ENCODE measurements at regions not wholly inside any gene's neighbourhood (a gene's known extent, or its start where the extent isn't known, plus 50 kb on each side); places are given as distances from the start of the nearest gene placed in this dataset.
"Not testable (repeated sequence)": the region's sequence is repeated elsewhere in the genome, so short reads cannot be mapped to it uniquely, and the experiment has no call there.

GRCh38 chr6:167555836-167556235 is 230.9 kb downstream of the TTLL2 start:
- Histone ChIP-seq H3K4me3 (ENCODE audit: low read length) (no peak overlapping the region), H3K27me3 (ENCODE audit: control insufficient read depth, insufficient read depth, low read length) (no peaks in the 10 kb centered on the region), H3K9ac (ENCODE audit: low read length) (no peak overlapping the region), H3K27ac (ENCODE audit: low read depth, low read length) (no peak overlapping the region), H3K4me1 (ENCODE audit: control insufficient read depth, insufficient read depth, low read length) (peaks cover 2% of the 10 kb centered on the region), H3K36me3 (ENCODE audit: control insufficient read depth, insufficient read depth, low read length) (no peaks in the 10 kb centered on the region)

GRCh38 chr6:167557675-167558074 is 232.8 kb downstream of the TTLL2 start:
- H3K36me3 ChIP-seq (ENCODE audit: control insufficient read depth, insufficient read depth, low read length) = no peaks in the 10 kb centered on the region
- no peaks in the 10 kb centered on the region for H3K27me3 ChIP-seq (ENCODE audit: control insufficient read depth, insufficient read depth, low read length)
- H3K27ac ChIP-seq (ENCODE audit: low read depth, low read length) = no peak overlapping the region
- no peak overlapping the region for H3K9ac ChIP-seq (ENCODE audit: low read length)
- H3K4me1 ChIP-seq (ENCODE audit: control insufficient read depth, insufficient read depth, low read length) = no peaks in the 10 kb centered on the region
- H3K4me3 ChIP-seq (ENCODE audit: low read length) = no peak overlapping the region

- H3K36me3 ChIP-seq (ENCODE audit: control insufficient read depth, insufficient read depth, low read length) = no peaks in the 10 kb centered on the region
- H3K4me3 ChIP-seq (ENCODE audit: low read length) = no peak overlapping the region
- H3K27ac ChIP-seq (ENCODE audit: low read depth, low read length) = no peak overlapping the region
- no peaks in the 10 kb centered on the region for H3K27me3 ChIP-seq (ENCODE audit: control insufficient read depth, insufficient read depth, low read length)
- no peaks in the 10 kb centered on the region for H3K4me1 ChIP-seq (ENCODE audit: control insufficient read depth, insufficient read depth, low read length)
- H3K9ac ChIP-seq (ENCODE audit: low read length) = no peak overlapping the region
Observed at GRCh38 chr6:167558246-167559177, 233.6 kb downstream of the TTLL2 start.

- H3K27me3 ChIP-seq (ENCODE audit: control insufficient read depth, insufficient read depth, low read length) = no peaks in the 10 kb centered on the region
- no peak overlapping the region for H3K4me3 ChIP-seq (ENCODE audit: low read length)
- H3K27ac ChIP-seq (ENCODE audit: low read depth, low read length) = no peak overlapping the region
- H3K36me3 ChIP-seq (ENCODE audit: control insufficient read depth, insufficient read depth, low read length) = no peaks in the 10 kb centered on the region
- no peaks in the 10 kb centered on the region for H3K4me1 ChIP-seq (ENCODE audit: control insufficient read depth, insufficient read depth, low read length)
- no peak overlapping the region for H3K9ac ChIP-seq (ENCODE audit: low read length)
Observed at GRCh38 chr6:167559675-167560479, 235.0 kb downstream of the TTLL2 start.

- no peaks in the 10 kb centered on the region for H3K36me3 ChIP-seq (ENCODE audit: control insufficient read depth, insufficient read depth, low read length)
- H3K27ac ChIP-seq (ENCODE audit: low read depth, low read length) = no peak overlapping the region
- H3K4me3 ChIP-seq (ENCODE audit: low read length) = no peak overlapping the region
- H3K4me1 ChIP-seq (ENCODE audit: control insufficient read depth, insufficient read depth, low read length) = no peaks in the 10 kb centered on the region
- no peak overlapping the region for H3K9ac ChIP-seq (ENCODE audit: low read length)
- no peaks in the 10 kb centered on the region for H3K27me3 ChIP-seq (ENCODE audit: control insufficient read depth, insufficient read depth, low read length)
Observed at GRCh38 chr6:167560673-167561569, 236.0 kb downstream of the TTLL2 start.

GRCh38 chr6:167562862-167563261 is 238.0 kb downstream of the TTLL2 start:
- H3K9ac ChIP-seq (ENCODE audit: low read length); H3K27me3 ChIP-seq (ENCODE audit: control insufficient read depth, insufficient read depth, low read length); H3K36me3 ChIP-seq (ENCODE audit: control insufficient read depth, insufficient read depth, low read length); H3K4me1 ChIP-seq (ENCODE audit: control insufficient read depth, insufficient read depth, low read length); H3K27ac ChIP-seq (ENCODE audit: low read depth, low read length); H3K4me3 ChIP-seq (ENCODE audit: low read length): not testable (repeated sequence)

GRCh38 chr6:167564416-167565250 is 239.7 kb downstream of the TTLL2 start:
- Histone ChIP-seq H3K4me1 (ENCODE audit: control insufficient read depth, insufficient read depth, low read length) (no peaks in the 10 kb centered on the region), H3K9ac (ENCODE audit: low read length) (no peak overlapping the region), H3K27me3 (ENCODE audit: control insufficient read depth, insufficient read depth, low read length) (no peaks in the 10 kb centered on the region), H3K27ac (ENCODE audit: low read depth, low read length) (no peak overlapping the region), H3K4me3 (ENCODE audit: low read length) (no peak overlapping the region), H3K36me3 (ENCODE audit: control insufficient read depth, insufficient read depth, low read length) (no peaks in the 10 kb centered on the region)

- Histone ChIP-seq H3K27me3 (ENCODE audit: control insufficient read depth, insufficient read depth, low read length) (no peaks in the 10 kb centered on the region), H3K27ac (ENCODE audit: low read depth, low read length) (no peak overlapping the region), H3K4me3 (ENCODE audit: low read length) (no peak overlapping the region), H3K36me3 (ENCODE audit: control insufficient read depth, insufficient read depth, low read length) (no peaks in the 10 kb centered on the region), H3K4me1 (ENCODE audit: control insufficient read depth, insufficient read depth, low read length) (no peaks in the 10 kb centered on the region), H3K9ac (ENCODE audit: low read length) (no peak overlapping the region)
Observed at GRCh38 chr6:167565388-167565787, 240.5 kb downstream of the TTLL2 start.

- Histone ChIP-seq H3K27ac (ENCODE audit: low read depth, low read length) (no peak overlapping the region), H3K36me3 (ENCODE audit: control insufficient read depth, insufficient read depth, low read length) (no peaks in the 10 kb centered on the region), H3K4me1 (ENCODE audit: control insufficient read depth, insufficient read depth, low read length) (no peaks in the 10 kb centered on the region), H3K4me3 (ENCODE audit: low read length) (no peak overlapping the region), H3K27me3 (ENCODE audit: control insufficient read depth, insufficient read depth, low read length) (no peaks in the 10 kb centered on the region), H3K9ac (ENCODE audit: low read length) (no peak overlapping the region)
Observed at GRCh38 chr6:167565884-167566599, 241.2 kb downstream of the TTLL2 start.

- H3K27me3 ChIP-seq (ENCODE audit: control insufficient read depth, insufficient read depth, low read length) = no peaks in the 10 kb centered on the region
- H3K9ac ChIP-seq (ENCODE audit: low read length) = no peak overlapping the region
- H3K4me3 ChIP-seq (ENCODE audit: low read length) = no peak overlapping the region
- no peaks in the 10 kb centered on the region for H3K36me3 ChIP-seq (ENCODE audit: control insufficient read depth, insufficient read depth, low read length)
- no peak overlapping the region for H3K27ac ChIP-seq (ENCODE audit: low read depth, low read length)
- H3K4me1 ChIP-seq (ENCODE audit: control insufficient read depth, insufficient read depth, low read length) = no peaks in the 10 kb centered on the region
Observed at GRCh38 chr6:167566711-167567141, 241.8 kb downstream of the TTLL2 start.

Data from rectal smooth muscle tissue (tissue), 1 donor.